ENCODE measurements at regions not wholly inside any gene's neighbourhood (a gene's known extent, or its start where the extent isn't known, plus 50 kb on each side); places are given as distances from the start of the nearest gene placed in this dataset.

DNA sequence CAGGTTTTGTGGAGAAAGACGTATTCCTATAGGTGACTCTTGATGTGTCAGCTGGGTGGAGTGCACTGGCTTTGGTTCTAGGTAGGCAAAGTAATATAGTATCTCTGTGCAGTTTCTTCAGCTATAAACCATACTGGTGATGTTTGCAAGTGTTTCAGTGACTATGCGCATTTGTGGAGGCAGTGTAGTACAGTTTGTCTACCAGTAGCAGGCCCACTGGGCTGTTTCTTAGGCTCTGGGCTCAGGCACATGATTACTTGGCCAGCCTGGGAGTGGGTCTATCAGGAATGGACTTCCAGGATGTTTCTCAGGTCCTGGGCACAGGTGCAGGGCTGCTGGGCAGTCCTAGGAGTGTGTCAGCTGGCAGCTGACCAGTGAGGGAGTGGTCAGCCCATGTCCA lies 51.9 kb upstream of the INTU start:
- no peak for TF ChIP-seq ZNF274 (IDR thresholded peaks at IDR 0.05; ENCODE audit: low read depth, low read length)
- TF ChIP-seq YY1 (IDR thresholded peaks at IDR 0.05; ENCODE audit: insufficient read depth, insufficient read length), result no peak
